Aorta (tissue), 5 donors: ENCODE measurements at regions not wholly inside any gene's neighbourhood (a gene's known extent, or its start where the extent isn't known, plus 50 kb on each side); places are given as distances from the start of the nearest gene placed in this dataset.

ENCODE experiments used
- ATAC-seq: fragments of 200-7000 bp; cut with Tn5 transposase; one replicate; pipeline ENCODE4 v1.9.1; 2022; ENCODE audit warnings: moderate library complexity; ENCODE audit not compliant: low FRiP score
- DNase-seq, 2 donors: peaks; one replicate each; pipeline ENCODE4 v3.0.0-alpha.2; 2020
- H3K27ac ChIP-seq, 2 donors: one replicate each; pipeline ENCODE4 v1.5.1; 2013; ENCODE audit warnings: low read length in 2 of 2, mild to moderate bottlenecking in 2 of 2, moderate library complexity in 2 of 2, control low read depth in 1 of 2, inconsistent platforms in 1 of 2, low read depth in 1 of 2
- H3K27me3 ChIP-seq, 2 donors: one replicate each; pipeline ENCODE4 v1.6.1; 2013; ENCODE audit warnings: control low read depth in 1 of 2, low read length in 1 of 2, mild to moderate bottlenecking in 1 of 2, moderate library complexity in 1 of 2; ENCODE audit not compliant: insufficient read depth in 2 of 2, control insufficient read depth in 1 of 2
- H3K36me3 ChIP-seq, 2 donors: one replicate each; pipeline ENCODE4 v1.6.1; 2013; ENCODE audit warnings: control low read depth in 1 of 2, low read length in 1 of 2, mild to moderate bottlenecking in 1 of 2; ENCODE audit not compliant: insufficient read depth in 2 of 2, control insufficient read depth in 1 of 2
- H3K4me1 ChIP-seq, 2 donors: one replicate each; pipeline ENCODE4 v1.6.1; 2013; ENCODE audit warnings: low read length in 2 of 2, control low read depth in 1 of 2, mild to moderate bottlenecking in 1 of 2, moderate library complexity in 1 of 2; ENCODE audit not compliant: insufficient read depth in 2 of 2, control insufficient read depth in 1 of 2
- H3K4me3 ChIP-seq, 2 donors: one replicate each; pipeline ENCODE4 v1.5.1; 2013; ENCODE audit warnings: low read length in 2 of 2, control low read depth in 1 of 2, mild to moderate bottlenecking in 1 of 2
- H3K9me3 ChIP-seq: one replicate; pipeline ENCODE4 v1.6.1; 2013; ENCODE audit warnings: mild to moderate bottlenecking, low read length; ENCODE audit not compliant: control insufficient read depth
- WGBS, 2 donors: extraction: QIAGEN DNeasy Blood & Tissue Kit; methylation state at CpG; one replicate each; pipeline ENCODE4 v1.1.7; 2013; 5-methylcytosine and 5-hydroxymethylcytosine counted together
- intact Hi-C, 2 donors: fragments of 100-400 bp; cut with DNase I; formaldehyde crosslinking; loops; one replicate each; pipeline versions ENCODE4 v1.14.2 to v1.15.0; 2022
- donor health status: healthy with polysubstance abuse.
- donor health status: Bipolar disorder and iron deficiency.
- donor health status: DM: no; HTN: no; CAD: no.
- donor health status: DM: no; HTN: no; CAD: no.
- donor health status: DM: yes; HTN: yes; CAD: no.

- Histone ChIP-seq H3K27me3 (no peaks in the 10 kb centered on the region), H3K36me3 (no peaks in the 10 kb centered on the region), H3K4me1 (no peaks in the 10 kb centered on the region), H3K4me3 (no peak overlapping the region), H3K9me3 (no peaks in the 10 kb centered on the region), H3K27ac (no peak overlapping the region)
- 81 to 87% methylated on average over 9 of the region's 9 CpGs for WGBS, 2 donors
- intact Hi-C loops = no loop called here
- DNase-seq (no peak), ATAC-seq (no peak)
Observed at GRCh38 chr4:14887842-14888433, 114.3 kb upstream of the CPEB2 start.

- WGBS, 2 donors = 73% methylated on average over 4 of the region's 4 CpGs
- no peaks in the 10 kb centered on the region for H3K36me3 ChIP-seq
Observed at GRCh38 chr4:14888790-14889572, 113.3 kb upstream of the CPEB2 start.

GRCh38 chr4:14892563-14892962 is 109.7 kb upstream of the CPEB2 start:
- DNase-seq (no peak), ATAC-seq (no peak)
- intact Hi-C loops = no loop called here
- no peaks in the 10 kb centered on the region for H3K4me1 ChIP-seq
- WGBS, 2 donors = 90 to 93% methylated on average over 3 of the region's 3 CpGs
- H3K9me3 ChIP-seq = no peaks in the 10 kb centered on the region
- no peak overlapping the region for H3K4me3 ChIP-seq
- no peaks in the 10 kb centered on the region for H3K27me3 ChIP-seq
- no peaks in the 10 kb centered on the region for H3K36me3 ChIP-seq
- H3K27ac ChIP-seq = no peak overlapping the region

More at GRCh38 chr4:14888790-14889572, 113.3 kb upstream of the CPEB2 start:
- H3K27ac ChIP-seq = no peak overlapping the region
- DNase-seq = no peak
- no peaks in the 10 kb centered on the region for H3K27me3 ChIP-seq
- intact Hi-C loops = no loop called here
- ATAC-seq = no peak
- H3K4me1 ChIP-seq = no peaks in the 10 kb centered on the region
- H3K9me3 ChIP-seq = no peaks in the 10 kb centered on the region
- H3K4me3 ChIP-seq = no peak overlapping the region

- Histone ChIP-seq H3K4me1 (no peaks in the 10 kb centered on the region), H3K27me3 (no peaks in the 10 kb centered on the region), H3K27ac (no peak overlapping the region), H3K4me3 (no peak overlapping the region), H3K36me3 (no peaks in the 10 kb centered on the region), H3K9me3 (no peaks in the 10 kb centered on the region)
- DNase-seq (no peak), ATAC-seq (no peak)
- intact Hi-C loops = no loop called here
- WGBS, 2 donors = 69 to 72% methylated on average over 3 of the region's 3 CpGs
Observed at GRCh38 chr4:14893713-14894112, 108.6 kb upstream of the CPEB2 start.

- DNase-seq = no peak
- Histone ChIP-seq H3K4me1 (no peaks in the 10 kb centered on the region), H3K4me3 (no peak overlapping the region), H3K36me3 (no peaks in the 10 kb centered on the region), H3K27me3 (no peaks in the 10 kb centered on the region), H3K9me3 (no peaks in the 10 kb centered on the region), H3K27ac (no peak overlapping the region)
- WGBS, 2 donors = 91 to 95% methylated on average over 1 of the region's 1 CpG
- ATAC-seq = no peak
- intact Hi-C loops = no loop called here
Observed at GRCh38 chr4:14894392-14895292, 107.6 kb upstream of the CPEB2 start.

GRCh38 chr4:14896656-14897175 is 105.6 kb upstream of the CPEB2 start:
- Histone ChIP-seq H3K4me1 (no peaks in the 10 kb centered on the region), H3K36me3 (no peaks in the 10 kb centered on the region), H3K9me3 (no peaks in the 10 kb centered on the region), H3K27me3 (no peaks in the 10 kb centered on the region), H3K4me3 (no peak overlapping the region), H3K27ac (no peak overlapping the region)
- DNase-seq (no peak), ATAC-seq (no peak)
- intact Hi-C loops = no loop called here
- 92 to 93% methylated on average over 2 of the region's 2 CpGs for WGBS, 2 donors

GRCh38 chr4:14897217-14897616 is 105.1 kb upstream of the CPEB2 start:
- intact Hi-C loops = no loop called here
- no peaks in the 10 kb centered on the region for H3K27me3 ChIP-seq
- H3K9me3 ChIP-seq = no peaks in the 10 kb centered on the region
- no peak overlapping the region for H3K4me3 ChIP-seq
- H3K36me3 ChIP-seq = no peaks in the 10 kb centered on the region
- DNase-seq (no peak), ATAC-seq (no peak)
- H3K27ac ChIP-seq = no peak overlapping the region
- WGBS, 2 donors = 79 to 87% methylated on average over 2 of the region's 2 CpGs
- H3K4me1 ChIP-seq = no peaks in the 10 kb centered on the region

GRCh38 chr4:14898989-14899388 is 103.3 kb upstream of the CPEB2 start:
- no peak overlapping the region for H3K4me3 ChIP-seq
- no peak overlapping the region for H3K27ac ChIP-seq
- no peak for DNase-seq
- intact Hi-C loops = no loop called here
- H3K27me3 ChIP-seq = no peaks in the 10 kb centered on the region
- no peaks in the 10 kb centered on the region for H3K36me3 ChIP-seq
- H3K4me1 ChIP-seq = no peaks in the 10 kb centered on the region
- peaks cover 1% of the 10 kb centered on the region for H3K9me3 ChIP-seq
- no peak for ATAC-seq
